T-helper 2 cell treated with Interferon-gamma antibody and Interleukin-4, amounts not matched to agents 5 μg/mL and 100 μg/mL, for 36 hours (primary cell): ENCODE measurements at regions not wholly inside any gene's neighbourhood (a gene's known extent, or its start where the extent isn't known, plus 50 kb on each side); places are given as distances from the start of the nearest gene placed in this dataset.

Source experiments
- DNase-seq: peaks from one replicate; pipeline ENCODE4 v3.0.0; 2021; ENCODE audit warnings: low spot score
- H3K27ac Mint-ChIP-seq: one replicate; pipeline ENCODE4 v1.8.0; 2021; ENCODE audit warnings: mild to moderate bottlenecking, mixed read lengths
- H3K27me3 Mint-ChIP-seq: one replicate; pipeline ENCODE4 v1.8.0; 2021; ENCODE audit warnings: low read depth, mixed read lengths
- H3K36me3 Mint-ChIP-seq: one replicate; pipeline ENCODE4 v1.8.0; 2021; ENCODE audit warnings: low read depth, mixed read lengths
- H3K4me1 Mint-ChIP-seq: one replicate; pipeline ENCODE4 v1.8.0; 2021; ENCODE audit warnings: low read depth, mixed read lengths
- H3K4me3 Mint-ChIP-seq: one replicate; pipeline ENCODE4 v1.8.0; 2022; ENCODE audit warnings: mild to moderate bottlenecking, moderate library complexity, mixed read lengths
- H3K9me3 Mint-ChIP-seq: one replicate; pipeline ENCODE4 v1.8.0; 2021; ENCODE audit warnings: mixed read lengths

DNA sequence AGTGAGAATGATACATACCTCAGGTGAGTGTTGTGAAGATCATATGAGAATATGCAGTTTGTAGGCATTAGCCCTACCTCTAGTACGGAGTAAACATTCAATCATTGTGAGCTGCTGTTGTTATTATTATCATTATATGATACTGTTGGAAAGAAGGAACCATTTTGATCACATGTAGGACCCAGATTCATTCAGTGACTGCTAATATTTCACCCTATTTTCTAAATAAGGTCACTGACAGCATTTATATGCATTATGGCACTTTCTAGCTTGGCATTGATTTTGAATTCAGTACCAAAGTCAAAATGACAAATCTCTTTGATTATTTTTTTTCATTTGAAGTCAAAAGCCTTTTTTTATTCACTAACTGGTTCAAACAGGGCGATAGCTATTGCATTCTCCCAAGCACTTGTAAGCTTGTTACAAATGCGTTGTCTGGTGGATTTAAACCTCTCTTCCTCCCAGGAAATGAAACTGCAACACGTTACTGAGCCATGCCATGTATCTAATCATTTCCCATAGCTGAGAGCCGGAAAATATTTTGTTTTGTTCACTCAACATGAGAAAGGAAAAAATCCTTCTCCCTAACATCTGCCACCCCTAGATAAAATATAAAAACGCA, 320.8 kb upstream of the SGCD start:
- H3K36me3 Mint-ChIP-seq: no peaks in the 10 kb centered on the region
- no peak for DNase-seq
- H3K27ac Mint-ChIP-seq: no peak overlapping the region
- H3K4me3 Mint-ChIP-seq: no peak overlapping the region
- no peaks in the 10 kb centered on the region for H3K27me3 Mint-ChIP-seq
- no peaks in the 10 kb centered on the region for H3K4me1 Mint-ChIP-seq
- H3K9me3 Mint-ChIP-seq: no peaks in the 10 kb centered on the region

- Mint-ChIP-seq H3K4me1 (no peaks in the 10 kb centered on the region), H3K9me3 (no peaks in the 10 kb centered on the region), H3K36me3 (no peaks in the 10 kb centered on the region), H3K27ac (no peak overlapping the region), H3K27me3 (no peaks in the 10 kb centered on the region), H3K4me3 (no peak overlapping the region)
- no peak for DNase-seq
Observed at GRCh38 chr5:156008844-156009243, 318.1 kb upstream of the SGCD start.

DNA sequence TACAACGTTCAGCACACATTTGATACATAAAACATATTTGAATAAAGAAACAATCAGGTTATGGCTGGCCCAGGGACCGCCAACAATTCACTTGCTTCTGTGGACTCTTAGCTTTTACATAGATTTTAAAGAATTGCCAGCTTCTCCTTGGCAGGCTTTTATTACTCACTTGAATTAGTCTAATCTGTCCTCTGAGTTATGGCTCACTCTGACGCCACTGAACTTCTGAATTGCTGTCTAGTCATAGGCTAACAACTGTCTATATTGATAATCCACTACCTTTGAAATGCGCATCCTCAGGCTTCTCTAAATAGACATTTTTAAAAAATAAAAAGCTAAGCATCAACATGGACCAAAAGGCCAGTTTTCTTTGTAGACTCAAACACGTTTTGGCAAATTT, 317.4 kb upstream of the SGCD start:
- Mint-ChIP-seq H3K4me1 (no peaks in the 10 kb centered on the region), H3K27me3 (no peaks in the 10 kb centered on the region), H3K27ac (no peak overlapping the region), H3K4me3 (no peak overlapping the region), H3K9me3 (no peaks in the 10 kb centered on the region), H3K36me3 (no peaks in the 10 kb centered on the region)
- no peak for DNase-seq

GRCh38 chr5:156015137-156015536, 311.8 kb upstream of the SGCD start:
- H3K9me3 Mint-ChIP-seq: no peaks in the 10 kb centered on the region
- H3K27ac Mint-ChIP-seq: no peak overlapping the region
- no peaks in the 10 kb centered on the region for H3K4me1 Mint-ChIP-seq
- no peaks in the 10 kb centered on the region for H3K36me3 Mint-ChIP-seq
- H3K27me3 Mint-ChIP-seq: peaks cover 3% of the 10 kb centered on the region
- no peak for DNase-seq
- H3K4me3 Mint-ChIP-seq: no peak overlapping the region

DNA sequence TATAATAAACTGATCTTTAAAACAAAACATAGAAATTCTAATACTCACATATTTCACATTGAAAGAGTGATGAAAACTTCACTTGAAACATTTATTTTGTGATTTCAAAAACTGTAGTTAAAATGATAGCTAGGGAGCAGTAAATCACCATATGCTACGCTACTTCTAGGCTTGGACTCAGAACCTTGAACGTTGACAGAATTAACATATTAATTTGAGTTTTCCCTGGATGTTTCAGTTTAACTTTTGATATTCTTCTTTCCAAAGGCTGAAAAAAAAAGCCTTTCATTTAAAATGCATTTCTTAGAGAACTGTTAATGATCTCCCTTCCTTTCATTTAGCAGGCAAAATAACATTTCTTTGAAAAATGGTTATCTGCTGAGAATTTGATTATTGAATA, 307.8 kb upstream of the SGCD start:
- no peak for DNase-seq
- Mint-ChIP-seq H3K9me3 (no peaks in the 10 kb centered on the region), H3K27me3 (peaks cover 3% of the 10 kb centered on the region), H3K36me3 (no peaks in the 10 kb centered on the region), H3K27ac (no peak overlapping the region), H3K4me3 (no peak overlapping the region), H3K4me1 (no peaks in the 10 kb centered on the region)

GRCh38 chr5:156019571-156020180, 307.3 kb upstream of the SGCD start:
- no peaks in the 10 kb centered on the region for H3K36me3 Mint-ChIP-seq
- no peak overlapping the region for H3K27ac Mint-ChIP-seq
- no peak overlapping the region for H3K4me3 Mint-ChIP-seq
- no peak for DNase-seq
- H3K27me3 Mint-ChIP-seq: peaks cover 3% of the 10 kb centered on the region
- no peaks in the 10 kb centered on the region for H3K9me3 Mint-ChIP-seq
- no peaks in the 10 kb centered on the region for H3K4me1 Mint-ChIP-seq

DNA sequence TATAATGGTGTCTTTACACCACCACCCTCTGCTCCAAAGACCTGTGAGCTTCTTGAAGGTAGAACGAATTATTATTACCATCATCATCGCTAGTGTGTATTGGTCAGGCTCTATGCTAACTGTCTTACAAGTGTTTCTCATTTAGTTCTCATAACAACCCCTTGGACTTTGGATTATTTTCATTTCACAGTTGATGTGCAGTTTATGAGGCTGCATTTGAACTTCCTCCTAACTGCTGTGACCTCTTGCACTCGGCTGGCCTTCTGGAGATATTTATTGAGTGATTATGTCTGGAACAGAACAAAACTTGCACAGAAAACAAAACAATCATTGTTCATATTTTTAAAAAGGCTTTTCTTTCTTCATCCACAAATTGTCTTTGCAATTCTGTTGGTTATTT, 306.3 kb upstream of the SGCD start:
- Mint-ChIP-seq H3K9me3 (no peaks in the 10 kb centered on the region), H3K27me3 (peaks cover 3% of the 10 kb centered on the region), H3K36me3 (no peaks in the 10 kb centered on the region), H3K4me1 (no peaks in the 10 kb centered on the region), H3K27ac (no peak overlapping the region), H3K4me3 (no peak overlapping the region)
- no peak for DNase-seq

DNA sequence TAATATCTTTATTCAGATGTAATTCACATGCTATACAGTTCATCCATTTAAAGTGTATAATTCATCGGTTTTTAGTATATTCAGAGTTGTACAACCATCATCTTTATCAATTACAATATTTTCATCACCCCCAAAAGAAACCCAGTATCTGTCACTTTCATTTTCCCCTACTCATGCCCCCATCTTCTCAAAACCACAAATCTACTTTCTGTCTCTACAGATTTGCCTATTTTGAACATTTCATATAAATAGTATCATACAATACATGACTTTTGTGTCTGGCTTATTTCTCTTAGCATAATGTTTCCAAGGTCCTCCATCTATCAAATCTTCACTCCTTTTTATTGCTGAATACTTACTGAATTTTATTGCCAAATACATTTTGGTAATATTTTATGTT, 305.1 kb upstream of the SGCD start:
- Mint-ChIP-seq H3K9me3 (no peaks in the 10 kb centered on the region), H3K4me1 (no peaks in the 10 kb centered on the region), H3K36me3 (no peaks in the 10 kb centered on the region), H3K27me3 (no peaks in the 10 kb centered on the region), H3K27ac (no peak overlapping the region), H3K4me3 (no peak overlapping the region)
- no peak for DNase-seq

DNA sequence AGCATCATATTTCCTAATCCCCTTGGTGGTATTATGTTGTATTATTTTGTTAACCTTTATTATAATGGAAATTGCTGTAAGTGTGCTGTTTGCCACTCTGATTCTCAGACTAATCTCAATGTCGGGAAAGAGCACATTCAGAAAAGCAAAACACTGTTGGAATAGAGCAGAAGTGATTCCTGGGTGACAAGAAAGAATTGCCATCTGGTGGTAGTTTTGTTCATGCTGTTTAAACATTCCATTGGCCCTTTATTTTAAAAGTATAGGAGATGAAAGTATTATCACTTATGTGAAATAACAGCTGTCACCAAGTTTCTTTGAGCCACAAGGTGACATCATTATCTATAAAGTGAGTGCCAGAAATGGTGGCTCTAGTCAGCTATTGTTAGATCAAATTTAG, 301.3 kb upstream of the SGCD start:
- no peak for DNase-seq
- Mint-ChIP-seq H3K4me1 (no peaks in the 10 kb centered on the region), H3K4me3 (no peak overlapping the region), H3K27me3 (no peaks in the 10 kb centered on the region), H3K36me3 (no peaks in the 10 kb centered on the region), H3K9me3 (no peaks in the 10 kb centered on the region), H3K27ac (no peak overlapping the region)

DNA sequence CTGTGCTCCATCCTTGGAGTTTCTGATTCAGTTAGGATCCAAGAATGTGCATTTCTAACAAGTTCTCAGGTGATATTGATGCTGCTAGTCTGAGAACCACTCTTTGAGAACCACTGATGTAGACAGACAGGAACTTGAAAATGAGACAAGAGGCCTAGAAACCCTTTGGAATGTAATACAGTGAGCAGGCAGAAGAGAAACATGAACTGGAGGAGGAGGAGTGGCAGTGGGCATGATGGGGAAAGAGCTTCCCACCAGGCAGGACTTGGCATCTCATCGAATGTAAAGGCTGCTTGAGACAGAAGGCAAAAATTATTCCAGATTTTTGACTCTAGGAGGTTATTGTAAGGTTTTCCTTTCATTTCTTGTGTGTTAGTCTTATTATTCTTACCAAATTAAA, 295.8 kb upstream of the SGCD start:
- DNase-seq: no peak
- Mint-ChIP-seq H3K27ac (no peak overlapping the region), H3K4me1 (no peaks in the 10 kb centered on the region), H3K27me3 (no peaks in the 10 kb centered on the region), H3K9me3 (no peaks in the 10 kb centered on the region), H3K4me3 (no peak overlapping the region), H3K36me3 (no peaks in the 10 kb centered on the region)

DNA sequence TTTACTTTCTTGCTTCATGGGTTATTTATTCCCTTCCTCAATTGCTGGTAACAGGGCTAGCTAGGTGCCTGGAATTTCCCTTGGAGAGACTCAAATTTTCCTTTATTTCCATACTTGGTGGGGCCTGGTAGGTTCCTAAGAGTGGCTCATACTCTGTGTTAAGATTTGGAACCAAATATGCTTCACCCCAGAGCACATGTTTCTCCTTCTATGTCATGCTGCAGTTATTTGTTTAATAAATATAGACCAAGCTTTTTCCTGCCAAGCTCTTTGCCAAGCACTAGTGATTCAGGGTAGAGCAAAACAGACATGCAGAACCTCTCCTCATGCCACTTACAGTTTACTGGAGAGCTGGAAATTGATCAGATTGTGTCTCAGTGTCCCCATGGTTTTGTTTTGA, 290.3 kb upstream of the SGCD start:
- H3K27ac Mint-ChIP-seq: no peak overlapping the region

DNA sequence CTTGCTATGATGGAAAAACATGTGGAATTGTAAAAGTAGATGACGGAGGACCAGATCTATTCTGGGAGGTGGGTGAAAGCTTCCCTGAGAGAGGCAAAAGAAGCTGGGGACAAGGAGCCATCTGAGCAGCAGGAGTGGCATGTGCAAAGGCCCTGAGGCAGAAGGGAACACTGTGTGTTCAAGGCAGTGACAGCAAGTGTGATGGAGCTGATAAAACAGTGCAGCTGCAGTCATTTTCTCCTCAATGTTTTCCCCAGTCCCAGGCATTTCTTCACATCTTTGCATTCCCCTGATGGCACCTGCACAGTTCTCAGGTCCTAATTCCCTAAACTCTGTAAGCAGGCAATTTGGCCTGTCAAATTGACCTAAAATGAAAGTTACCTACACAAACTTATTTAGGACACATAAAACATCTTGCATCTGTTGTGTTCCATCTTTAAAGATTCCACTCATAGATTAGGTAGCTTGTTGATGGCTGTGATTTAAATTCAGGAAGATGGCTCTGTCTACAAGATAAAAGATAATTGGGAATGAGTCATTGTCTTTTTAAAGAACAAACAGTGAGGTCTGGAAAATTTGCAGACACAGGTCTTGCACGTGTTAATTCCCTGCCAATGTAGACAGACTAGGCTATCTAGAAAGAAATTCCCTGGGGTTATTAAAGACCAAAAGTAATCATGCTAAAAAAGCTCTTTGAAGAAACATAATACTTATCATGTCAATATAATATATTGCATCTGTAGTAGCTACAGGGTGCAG, 289.6 kb upstream of the SGCD start:
- Mint-ChIP-seq H3K4me3 (no peak overlapping the region), H3K27ac (no peak overlapping the region), H3K4me1 (no peaks in the 10 kb centered on the region), H3K36me3 (no peaks in the 10 kb centered on the region), H3K9me3 (no peaks in the 10 kb centered on the region), H3K27me3 (no peaks in the 10 kb centered on the region)
- no peak for DNase-seq

More for the DNA sequence above, 290.3 kb upstream of the SGCD start:
- no peak overlapping the region for H3K4me3 Mint-ChIP-seq
- no peaks in the 10 kb centered on the region for H3K9me3 Mint-ChIP-seq
- DNase-seq: no peak
- H3K27me3 Mint-ChIP-seq: no peaks in the 10 kb centered on the region
- H3K4me1 Mint-ChIP-seq: no peaks in the 10 kb centered on the region
- no peaks in the 10 kb centered on the region for H3K36me3 Mint-ChIP-seq

DNA sequence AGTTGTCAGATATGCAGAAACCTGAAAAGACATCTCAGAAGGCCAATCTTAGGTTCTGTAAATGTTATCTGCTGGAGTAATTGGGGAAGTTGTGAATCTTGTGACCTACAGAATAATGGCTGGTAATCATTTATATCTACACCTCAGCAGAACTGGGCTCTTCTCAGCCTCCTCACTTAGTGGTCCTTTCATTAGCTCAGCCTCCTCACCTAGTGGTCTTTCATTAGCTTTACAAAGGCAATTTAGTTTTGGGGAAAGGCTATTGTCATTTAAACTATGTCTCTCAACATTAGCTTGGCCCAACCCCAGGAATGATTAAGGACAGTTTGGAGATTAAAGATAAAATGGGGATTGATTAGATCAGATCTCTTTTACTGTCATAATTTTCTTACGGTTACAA, 284.2 kb upstream of the SGCD start:
- H3K27me3 Mint-ChIP-seq: no peaks in the 10 kb centered on the region
- no peaks in the 10 kb centered on the region for H3K4me1 Mint-ChIP-seq
- no peaks in the 10 kb centered on the region for H3K9me3 Mint-ChIP-seq
- no peaks in the 10 kb centered on the region for H3K36me3 Mint-ChIP-seq
- DNase-seq: no peak
- no peak overlapping the region for H3K27ac Mint-ChIP-seq
- H3K4me3 Mint-ChIP-seq: no peak overlapping the region

GRCh38 chr5:156043351-156043750, 283.6 kb upstream of the SGCD start:
- Mint-ChIP-seq H3K9me3 (no peaks in the 10 kb centered on the region), H3K27me3 (no peaks in the 10 kb centered on the region), H3K4me3 (no peak overlapping the region), H3K36me3 (no peaks in the 10 kb centered on the region), H3K27ac (no peak overlapping the region), H3K4me1 (no peaks in the 10 kb centered on the region)
- no peak for DNase-seq
